Astrocyte (in vitro differentiated cells and primary cell): ENCODE measurements at regions not wholly inside any gene's neighbourhood (a gene's known extent, or its start where the extent isn't known, plus 50 kb on each side); places are given as distances from the start of the nearest gene placed in this dataset.

Experiments
- DNase-seq: peaks from one replicate; pipeline ENCODE4 v3.0.0-alpha.2; 2010; ENCODE audit warnings: low read depth
- FAIRE-seq: peaks from 2 replicates; lab custom pipeline; 2011; peaks lifted over from hg19 to GRCh38; lab: Jason Lieb, UNC
- H2AFZ ChIP-seq: 2 replicates; pipeline ENCODE4 v1.6.0; 2012; ENCODE audit warnings: low read depth, low read length, inconsistent platforms
- H3K27ac ChIP-seq: 2 replicates; pipeline ENCODE4 v1.5.1; 2011; ENCODE audit warnings: low read depth, low read length, inconsistent platforms
- H3K27me3 ChIP-seq: 2 replicates; pipeline ENCODE4 v1.6.0; 2011; ENCODE audit warnings: low read length, inconsistent platforms; ENCODE audit not compliant: insufficient read depth
- H3K36me3 ChIP-seq: 2 replicates; pipeline ENCODE4 v1.5.1; 2011; ENCODE audit warnings: low read length, inconsistent platforms; ENCODE audit not compliant: insufficient read depth
- H3K4me1 ChIP-seq: 2 replicates; pipeline ENCODE4 v1.5.1; 2011; ENCODE audit warnings: low read length, inconsistent platforms; ENCODE audit not compliant: insufficient read depth
- H3K4me2 ChIP-seq: 2 replicates; pipeline ENCODE4 v1.6.0; 2012; ENCODE audit warnings: low read length, inconsistent platforms
- H3K4me3 ChIP-seq: 2 replicates; pipeline ENCODE4 v1.5.1; 2011; ENCODE audit warnings: low read depth, mild to moderate bottlenecking, low read length, inconsistent platforms; ENCODE audit not compliant: insufficient read depth
- H3K79me2 ChIP-seq: 2 replicates; pipeline ENCODE4 v1.6.0; 2012; ENCODE audit warnings: mild to moderate bottlenecking, low read length, inconsistent platforms; ENCODE audit not compliant: insufficient read depth
- H3K9ac ChIP-seq: 2 replicates; pipeline ENCODE4 v1.6.0; 2012; ENCODE audit warnings: mild to moderate bottlenecking, low read length, inconsistent platforms
- H3K9me3 ChIP-seq: 2 replicates; pipeline ENCODE4 v1.5.1; 2012; ENCODE audit warnings: low read depth, mild to moderate bottlenecking, low read length, inconsistent platforms; ENCODE audit not compliant: insufficient read depth
- H4K20me1 ChIP-seq: 2 replicates; pipeline ENCODE4 v1.6.0; 2012; ENCODE audit warnings: low read length, inconsistent platforms; ENCODE audit not compliant: insufficient read depth
- H3K27ac Mint-ChIP-seq: one replicate; pipeline ENCODE4 v1.8.0; 2021; ENCODE audit warnings: mild to moderate bottlenecking, mixed read lengths; ENCODE audit not compliant: unreplicated experiment
- H3K27me3 Mint-ChIP-seq: one replicate; pipeline ENCODE4 v1.8.0; 2021; ENCODE audit warnings: low read depth, mixed read lengths; ENCODE audit not compliant: unreplicated experiment
- H3K36me3 Mint-ChIP-seq: one replicate; pipeline ENCODE4 v1.8.0; 2021; ENCODE audit warnings: low read depth, mixed read lengths; ENCODE audit not compliant: unreplicated experiment
- H3K4me1 Mint-ChIP-seq: one replicate; pipeline ENCODE4 v1.8.0; 2021; ENCODE audit warnings: low read depth, mixed read lengths; ENCODE audit not compliant: unreplicated experiment
- H3K4me3 Mint-ChIP-seq: one replicate; pipeline ENCODE4 v1.8.0; 2021; ENCODE audit warnings: mild to moderate bottlenecking, moderate library complexity, mixed read lengths; ENCODE audit not compliant: unreplicated experiment
- H3K9me3 Mint-ChIP-seq: one replicate; pipeline ENCODE4 v1.8.0; 2021; ENCODE audit warnings: mild to moderate bottlenecking, mixed read lengths; ENCODE audit not compliant: unreplicated experiment
- CTCF ChIP-seq: IDR thresholded peaks from 2 replicates; pipeline ENCODE4 v1.5.1; 2011; ENCODE audit warnings: low read depth, mild to moderate bottlenecking, inconsistent platforms, low read length, moderate library complexity; ENCODE audit not compliant: insufficient read depth
- EZH2 ChIP-seq: IDR thresholded peaks from 2 replicates; pipeline ENCODE4 v1.6.1; 2012; ENCODE audit warnings: mild to moderate bottlenecking, low read length, inconsistent platforms; ENCODE audit not compliant: insufficient read depth

GRCh38 chr10:2208106-2208505 is 470.8 kb upstream of the ADARB2 start:
- Mint-ChIP-seq H3K9me3 (peaks cover 5% of the 10 kb centered on the region), H3K27me3 (no peaks in the 10 kb centered on the region), H3K4me1 (no peaks in the 10 kb centered on the region), H3K4me3 (no peak overlapping the region), H3K36me3 (no peaks in the 10 kb centered on the region), H3K27ac (no peak overlapping the region)
- no peak for FAIRE-seq
- Histone ChIP-seq H3K4me1 (no peaks in the 10 kb centered on the region), H3K4me2 (no peak overlapping the region), H3K79me2 (no peaks in the 10 kb centered on the region), H3K9ac (no peak overlapping the region), H3K36me3 (no peaks in the 10 kb centered on the region), H3K9me3 (peaks cover 7% of the 10 kb centered on the region), H3K4me3 (no peak overlapping the region), H3K27ac (peak overlapping the region; percentile 31), H2AFZ (no peak overlapping the region), H3K27me3 (no peaks in the 10 kb centered on the region), H4K20me1 (no peaks in the 10 kb centered on the region)
- TF ChIP-seq EZH2 (no peak), CTCF (no peak)
- peak; percentile 39 for DNase-seq

GRCh38 chr10:2207246-2207922 is 470.1 kb upstream of the ADARB2 start:
- Histone ChIP-seq H3K4me3 (no peak overlapping the region), H2AFZ (no peak overlapping the region), H3K36me3 (no peaks in the 10 kb centered on the region), H3K27me3 (no peaks in the 10 kb centered on the region), H3K4me1 (no peaks in the 10 kb centered on the region), H3K27ac (peak overlapping the region; percentile 25), H4K20me1 (no peaks in the 10 kb centered on the region), H3K4me2 (no peak overlapping the region), H3K79me2 (no peaks in the 10 kb centered on the region), H3K9me3 (peaks cover 7% of the 10 kb centered on the region), H3K9ac (no peak overlapping the region)
- Mint-ChIP-seq H3K4me3 (no peak overlapping the region), H3K27me3 (no peaks in the 10 kb centered on the region), H3K4me1 (peaks cover 3% of the 10 kb centered on the region), H3K36me3 (no peaks in the 10 kb centered on the region), H3K27ac (no peak overlapping the region), H3K9me3 (peaks cover 5% of the 10 kb centered on the region)
- DNase-seq (no peak), FAIRE-seq (no peak)
- no peak for TF ChIP-seq EZH2
- no peak for TF ChIP-seq CTCF

GRCh38 chr10:2205406-2205805 is 468.1 kb upstream of the ADARB2 start:
- Mint-ChIP-seq H3K4me3 (no peak overlapping the region), H3K27ac (no peak overlapping the region), H3K36me3 (no peaks in the 10 kb centered on the region), H3K4me1 (peaks cover 5% of the 10 kb centered on the region), H3K9me3 (peaks cover 5% of the 10 kb centered on the region), H3K27me3 (no peaks in the 10 kb centered on the region)
- Histone ChIP-seq H3K9me3 (peaks cover 7% of the 10 kb centered on the region), H3K4me3 (no peak overlapping the region), H3K9ac (no peak overlapping the region), H3K4me2 (no peak overlapping the region), H3K27ac (no peak overlapping the region), H4K20me1 (no peaks in the 10 kb centered on the region), H3K27me3 (no peaks in the 10 kb centered on the region), H3K36me3 (no peaks in the 10 kb centered on the region), H3K4me1 (no peaks in the 10 kb centered on the region), H2AFZ (no peak overlapping the region), H3K79me2 (no peaks in the 10 kb centered on the region)
- no peak for FAIRE-seq
- TF ChIP-seq CTCF: no peak
- TF ChIP-seq EZH2: no peak
- DNase-seq: no peak
